ENCODE measurements at regions not wholly inside any gene's neighbourhood (a gene's known extent, or its start where the extent isn't known, plus 50 kb on each side); places are given as distances from the start of the nearest gene placed in this dataset.

- DNase-seq = no peak
Observed at GRCh38 chr22:49499433-49500075, 328.1 kb downstream of the BRD1 start.

DNA sequence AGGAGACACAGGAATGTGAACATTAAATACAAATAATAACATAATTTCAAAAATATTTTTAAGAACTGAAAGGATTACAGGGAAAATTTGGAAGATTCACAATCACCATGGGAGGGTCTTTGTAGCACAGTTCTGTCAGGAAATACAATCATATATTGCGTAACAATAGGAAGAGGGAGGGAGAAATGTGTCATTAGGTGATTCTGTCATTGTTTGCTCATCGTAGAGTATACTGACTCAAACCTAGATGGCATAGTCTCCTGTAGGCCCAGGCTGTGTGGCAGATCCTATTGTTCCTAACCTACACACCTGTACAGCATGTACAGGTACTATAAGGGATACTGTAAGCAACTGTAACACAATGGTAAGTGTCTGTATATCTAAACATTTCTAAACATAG, 330.4 kb downstream of the BRD1 start:
- no peak for DNase-seq

DNA sequence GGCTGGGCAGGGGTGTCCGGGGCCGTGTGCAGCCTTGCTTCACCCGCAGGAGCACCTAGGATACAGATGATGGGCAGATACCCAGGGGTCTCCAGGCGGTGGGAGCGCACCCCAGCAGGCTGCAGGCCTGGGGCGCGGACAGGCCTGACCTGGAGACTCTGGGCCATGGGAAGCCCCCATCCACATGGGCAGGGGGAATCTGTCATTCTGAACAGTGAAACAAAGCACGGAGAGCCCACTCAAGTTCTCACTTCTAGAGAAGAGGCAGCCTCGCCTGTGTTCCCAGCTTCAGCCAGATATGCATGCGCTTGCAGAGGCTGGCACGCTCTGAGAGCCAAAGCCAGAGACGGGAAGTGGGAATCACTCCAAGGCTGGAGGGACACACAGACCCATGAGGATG, 333.1 kb downstream of the BRD1 start:
- DNase-seq = no peak

GRCh38 chr22:49492741-49493251, 334.9 kb downstream of the BRD1 start:
- no peak for DNase-seq

DNA sequence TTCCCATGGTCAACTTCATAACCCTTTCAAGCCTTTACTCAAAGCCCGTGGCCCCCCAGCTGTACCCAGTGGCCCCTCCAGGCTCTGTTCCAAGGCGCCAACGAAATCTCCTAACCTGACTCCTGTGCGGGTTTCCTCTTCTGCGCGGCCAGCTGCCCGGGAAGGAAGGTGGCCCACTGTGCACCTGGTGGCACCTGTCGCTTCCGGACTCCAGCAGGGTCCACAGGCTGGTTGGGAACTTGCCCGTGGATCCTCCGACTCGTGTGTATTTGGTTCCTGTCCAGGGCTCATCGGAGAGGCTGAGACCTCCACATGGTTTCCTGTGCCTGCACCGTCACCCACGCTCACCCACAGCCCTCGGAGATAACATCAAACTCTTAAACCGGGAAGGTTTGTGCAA, 335.4 kb downstream of the BRD1 start:
- no peak for DNase-seq

DNA sequence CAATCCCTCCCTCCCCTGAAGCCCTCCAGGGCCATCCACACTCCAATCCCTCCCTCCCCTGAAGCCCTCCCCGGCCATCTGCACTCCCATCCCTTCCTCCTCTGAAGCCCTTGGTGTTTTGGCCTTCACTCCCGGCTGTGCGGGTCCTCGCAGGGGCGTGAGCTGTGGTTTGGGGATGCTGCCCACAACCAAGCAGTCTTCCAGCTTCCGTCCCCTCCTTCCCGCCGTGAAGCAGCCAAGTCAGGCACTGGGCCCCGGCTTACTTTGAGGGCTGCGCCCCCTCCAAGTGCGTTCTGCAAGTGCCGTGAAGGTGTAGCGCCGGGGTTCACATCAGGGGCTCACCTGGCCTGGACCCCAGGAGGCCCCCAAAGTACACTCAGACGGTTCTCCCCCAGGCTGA, 335.9 kb downstream of the BRD1 start:
- DNase-seq = no peak

DNA sequence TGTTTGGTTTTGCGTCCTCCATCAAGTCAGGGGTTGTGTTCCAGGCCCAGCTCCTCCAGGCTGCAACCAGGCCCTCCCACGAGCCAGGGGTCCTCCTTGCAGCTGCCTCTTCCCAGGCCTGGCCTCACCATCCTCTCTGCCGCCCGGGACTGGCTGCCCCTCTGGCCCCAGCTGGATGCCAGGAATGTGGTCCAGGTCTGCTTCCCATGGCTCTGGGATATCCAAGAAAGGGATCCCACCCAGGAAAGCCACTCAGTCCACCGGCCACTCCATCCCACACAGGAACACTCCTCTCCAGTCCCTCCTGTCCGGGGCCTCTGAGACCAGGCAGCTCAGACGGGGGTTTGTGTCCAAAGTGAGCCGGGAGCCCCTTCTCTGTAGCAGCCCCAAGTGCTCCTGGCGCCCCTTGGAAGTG, 336.4 kb downstream of the BRD1 start:
- no peak for DNase-seq

- no peak for DNase-seq
Observed at GRCh38 chr22:49490692-49491091, 337.0 kb downstream of the BRD1 start.

DNA sequence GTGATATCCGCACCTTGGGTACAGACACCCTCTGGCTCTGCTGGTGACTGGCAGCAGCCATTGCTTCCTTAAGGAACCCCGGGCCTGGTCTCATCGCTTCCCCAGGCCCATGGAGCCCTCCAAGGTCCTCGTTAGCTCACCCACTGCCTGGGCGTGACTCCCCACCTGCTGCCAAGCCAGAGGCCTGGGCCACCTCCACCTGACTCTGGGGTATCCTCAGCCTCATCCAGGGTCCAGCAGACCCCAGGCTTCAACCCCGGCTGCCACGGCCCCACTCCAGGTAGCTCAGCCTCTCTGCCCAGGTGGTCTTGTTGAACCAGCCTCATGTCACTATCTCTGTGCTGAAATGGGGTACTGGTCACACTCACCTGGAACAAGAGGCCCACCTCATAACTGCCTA, 337.9 kb downstream of the BRD1 start:
- no peak for DNase-seq

DNA sequence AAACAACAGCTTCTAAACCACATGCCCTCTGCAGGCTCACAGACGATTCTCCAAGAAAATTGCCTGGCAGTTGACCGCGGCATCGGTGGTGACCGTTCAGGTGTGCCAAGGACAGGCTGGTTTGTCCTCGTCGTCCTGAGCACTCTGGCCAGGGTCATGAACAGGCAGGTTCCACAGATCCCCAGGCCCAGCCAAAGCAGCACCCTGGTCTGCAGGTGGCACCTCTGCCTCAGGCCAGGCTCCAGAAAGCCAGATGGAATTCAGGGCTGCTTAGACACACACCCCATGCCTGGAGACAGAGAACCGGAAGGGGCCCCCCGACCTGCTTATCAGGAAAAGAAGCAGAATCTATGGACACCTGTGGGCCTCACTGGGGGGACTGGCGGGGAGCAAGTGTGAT, 338.7 kb downstream of the BRD1 start:
- DNase-seq = no peak

DNA sequence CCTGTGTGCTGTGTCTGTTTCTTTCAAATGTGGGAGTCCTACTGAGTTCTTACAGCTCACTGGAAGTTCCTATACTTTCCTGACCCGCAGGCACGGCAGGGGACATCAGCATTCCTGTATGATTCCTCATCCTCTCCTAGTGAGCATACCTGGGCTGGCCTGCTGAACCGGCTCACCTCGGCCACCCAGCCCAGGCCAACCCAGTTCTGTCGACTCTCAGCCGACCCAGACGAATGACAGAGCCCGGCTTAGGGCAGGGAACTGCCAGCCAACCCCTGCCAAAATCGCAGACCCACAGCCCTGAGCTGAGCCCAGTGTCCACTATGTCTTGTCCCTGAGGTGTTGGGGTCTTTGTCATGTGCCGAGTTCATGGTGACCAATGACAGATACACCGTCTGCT, 339.7 kb downstream of the BRD1 start:
- no peak for DNase-seq

- DNase-seq = no peak
Observed at GRCh38 chr22:49486225-49486624, 341.4 kb downstream of the BRD1 start.

DNA sequence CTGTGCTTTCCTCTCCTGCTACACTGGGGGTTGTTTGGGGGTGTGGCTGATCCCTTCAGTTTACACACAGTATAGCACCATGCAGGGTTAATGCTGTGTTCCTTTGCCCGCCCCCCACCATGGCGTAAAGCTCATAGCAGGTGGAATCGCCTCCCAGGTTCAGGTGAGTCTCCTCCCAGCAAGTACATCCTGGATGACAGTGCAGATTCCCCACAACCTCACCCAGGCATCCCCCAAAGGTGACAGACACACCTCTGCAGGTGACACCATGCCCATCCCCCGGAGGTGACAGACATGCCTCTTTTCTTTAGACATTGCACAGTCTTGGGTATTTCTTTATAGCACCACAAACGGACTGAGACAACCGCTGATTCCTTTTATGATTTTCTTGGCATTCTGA, 343.7 kb downstream of the BRD1 start:
- no peak for DNase-seq

DNA sequence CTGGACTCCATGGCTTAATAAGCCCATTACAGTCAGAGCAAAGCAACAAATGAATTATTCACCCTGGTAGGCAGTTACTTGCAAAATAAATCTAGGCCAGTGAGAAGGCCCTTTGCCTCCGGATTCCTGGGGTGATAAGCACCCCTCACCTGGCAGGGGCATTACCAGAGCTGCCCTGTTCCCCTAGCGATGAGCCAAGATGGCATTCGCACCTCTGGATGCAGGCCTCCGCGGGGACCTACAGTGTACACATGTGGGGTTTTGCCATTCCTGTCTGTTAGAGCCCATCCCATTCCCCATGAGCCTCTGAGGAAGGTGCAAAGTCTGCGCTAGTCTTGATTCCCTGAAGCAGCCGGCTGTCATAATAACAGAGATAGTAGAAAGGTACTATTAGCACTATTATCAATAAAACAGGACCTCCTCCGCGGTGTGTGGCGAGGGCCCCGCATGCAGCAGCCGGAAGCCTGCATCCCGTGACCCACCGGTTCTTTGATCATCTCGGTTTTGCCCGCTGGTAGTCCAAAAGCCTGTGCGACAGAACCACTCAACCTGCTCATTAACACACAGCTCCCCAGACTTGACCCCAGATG, 344.3 kb downstream of the BRD1 start:
- no peak for DNase-seq

- DNase-seq = no peak
Observed at GRCh38 chr22:49482811-49483210, 344.9 kb downstream of the BRD1 start.

- DNase-seq = no peak
Observed at GRCh38 chr22:49481659-49482399, 345.8 kb downstream of the BRD1 start.

DNA sequence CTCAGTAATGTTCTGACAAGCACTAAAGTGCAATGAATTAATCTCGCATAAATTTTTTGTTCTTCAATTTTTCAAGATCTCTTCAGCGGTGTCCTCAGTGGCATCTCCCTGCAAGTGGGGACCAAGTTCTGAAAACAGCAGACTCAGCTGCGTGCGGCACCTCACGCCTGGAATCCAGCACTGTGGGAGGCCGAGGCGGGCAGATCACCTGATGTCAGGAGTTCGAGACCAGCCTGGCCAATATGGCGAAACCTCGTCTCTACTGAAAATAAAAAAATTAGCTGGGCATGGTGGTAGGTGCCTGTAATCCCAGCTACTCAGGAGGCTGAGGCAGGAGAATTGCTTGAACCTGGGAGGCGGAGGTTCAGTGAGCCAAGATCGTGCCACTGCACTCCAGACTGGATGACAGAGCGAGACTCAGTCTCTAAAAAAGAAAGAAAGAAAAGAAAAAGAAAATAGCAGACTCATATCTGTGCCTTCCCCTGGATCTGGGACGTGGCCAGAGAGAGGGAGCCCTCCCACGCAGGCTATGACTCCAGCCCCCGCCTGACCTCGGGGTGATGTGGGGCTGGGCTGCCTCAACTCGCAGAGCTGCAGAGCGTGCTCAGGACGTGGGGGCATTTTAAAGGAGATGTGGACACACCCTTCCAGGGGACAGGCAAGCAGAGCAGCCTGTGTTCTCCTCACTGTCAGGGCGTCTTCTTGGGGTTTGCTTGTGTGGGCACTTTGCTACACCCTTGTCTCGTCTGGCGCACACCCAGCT, 346.6 kb downstream of the BRD1 start:
- no peak for DNase-seq

GRCh38 chr22:49480331-49480730, 347.3 kb downstream of the BRD1 start:
- no peak for DNase-seq

- no peak for DNase-seq
Observed at GRCh38 chr22:49479566-49479965, 348.1 kb downstream of the BRD1 start.

GRCh38 chr22:49476800-49477400, 350.8 kb downstream of the BRD1 start:
- no peak for DNase-seq

DNA sequence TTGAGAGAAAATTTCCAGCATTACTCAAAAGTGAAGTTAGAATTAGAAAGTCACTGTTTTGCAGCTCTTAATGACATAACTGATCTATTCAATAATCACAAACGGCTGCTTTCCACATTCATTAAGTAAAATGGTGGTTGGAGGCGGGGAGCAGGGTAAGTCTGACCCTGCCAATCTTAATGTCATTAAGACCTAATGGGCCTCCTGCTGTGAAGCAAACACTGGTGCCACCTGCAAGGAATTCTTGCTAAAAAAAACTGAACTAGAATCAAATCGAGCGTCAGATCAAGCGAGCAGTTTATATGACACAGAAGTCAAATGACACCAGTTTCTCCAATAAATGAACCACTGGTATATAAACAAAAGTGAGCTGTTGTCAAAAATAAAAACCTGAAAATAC, 351.5 kb downstream of the BRD1 start:
- no peak for DNase-seq

DNA sequence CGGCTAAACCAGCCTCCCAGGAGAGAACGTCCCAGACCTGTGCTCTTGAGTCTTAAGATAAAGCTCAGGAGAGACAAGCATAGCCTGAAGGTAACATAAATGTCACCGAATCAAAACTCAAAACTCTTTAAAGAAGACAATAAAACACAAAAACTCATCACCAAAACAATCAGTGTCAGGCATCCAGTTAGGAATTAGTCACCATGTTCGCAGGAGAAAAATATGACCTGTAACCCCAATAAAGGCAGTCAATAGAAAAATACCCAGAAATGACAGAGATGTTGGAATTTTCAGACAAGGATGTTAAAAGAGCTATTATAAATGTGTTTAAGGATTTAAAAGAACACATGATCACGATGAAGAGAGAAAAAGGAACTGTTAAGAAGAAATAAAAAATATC, 352.4 kb downstream of the BRD1 start:
- DNase-seq = no peak

DNA sequence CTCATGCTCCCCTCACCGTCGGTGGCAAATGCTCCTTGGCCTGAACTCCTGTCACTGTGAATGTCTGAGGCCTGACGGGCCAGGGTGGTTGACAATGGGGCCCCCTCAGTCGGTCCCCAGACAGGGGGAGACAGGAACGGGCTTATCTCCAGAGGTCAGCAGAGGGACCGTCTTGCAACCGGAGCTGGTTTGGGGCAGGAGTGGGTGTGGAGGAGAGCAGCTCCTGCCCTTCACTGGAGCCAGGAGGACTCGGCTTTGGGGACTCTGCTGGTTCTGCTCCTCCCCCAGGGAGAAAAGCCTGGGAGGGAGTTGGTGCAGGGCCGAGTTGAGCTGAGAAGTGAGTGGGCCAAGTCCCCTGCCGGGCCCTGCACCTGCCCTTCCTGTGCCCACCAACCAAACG, 354.4 kb downstream of the BRD1 start:
- no peak for DNase-seq
